Activated CD8-positive, alpha-beta memory T cell treated with anti-CD3 and anti-CD28 coated beads, Interleukin-2, amount 10 ng/mL, durations not matched to agents 7 days and 5 days (primary cell): ENCODE measurements at regions not wholly inside any gene's neighbourhood (a gene's known extent, or its start where the extent isn't known, plus 50 kb on each side); places are given as distances from the start of the nearest gene placed in this dataset.

Experiments
- ATAC-seq: fragments of 150-1000 bp; cut with Tn5 transposase; one replicate; pipeline ENCODE4 v1.10.0; 2021; ENCODE audit warnings: moderate library complexity
- CTCF ChIA-PET: fragments of 350-600 bp; sonication (Branson Sonifier 250); formaldehyde crosslinking; loops from one replicate; lab custom pipeline; 2021; ENCODE audit warnings: antibody characterized with exemption; lab: Charles Lee
- DNase-seq: peaks from one replicate; pipeline ENCODE4 v3.0.0-alpha.2; 2020
- H3K27ac Mint-ChIP-seq: one replicate; pipeline ENCODE4 v1.8.0; 2021; ENCODE audit warnings: mild to moderate bottlenecking, mixed read lengths
- H3K27me3 Mint-ChIP-seq: one replicate; pipeline ENCODE4 v1.8.0; 2021; ENCODE audit warnings: mixed read lengths
- H3K36me3 Mint-ChIP-seq: one replicate; pipeline ENCODE4 v1.8.0; 2021; ENCODE audit warnings: mild to moderate bottlenecking, mixed read lengths
- H3K4me1 Mint-ChIP-seq: one replicate; pipeline ENCODE4 v1.8.0; 2021; ENCODE audit warnings: mixed read lengths
- H3K4me3 Mint-ChIP-seq: one replicate; pipeline ENCODE4 v1.8.0; 2021; ENCODE audit warnings: mild to moderate bottlenecking, moderate library complexity, mixed read lengths
- H3K9me3 Mint-ChIP-seq: one replicate; pipeline ENCODE4 v1.8.0; 2022; ENCODE audit warnings: low read depth, mixed read lengths

DNA sequence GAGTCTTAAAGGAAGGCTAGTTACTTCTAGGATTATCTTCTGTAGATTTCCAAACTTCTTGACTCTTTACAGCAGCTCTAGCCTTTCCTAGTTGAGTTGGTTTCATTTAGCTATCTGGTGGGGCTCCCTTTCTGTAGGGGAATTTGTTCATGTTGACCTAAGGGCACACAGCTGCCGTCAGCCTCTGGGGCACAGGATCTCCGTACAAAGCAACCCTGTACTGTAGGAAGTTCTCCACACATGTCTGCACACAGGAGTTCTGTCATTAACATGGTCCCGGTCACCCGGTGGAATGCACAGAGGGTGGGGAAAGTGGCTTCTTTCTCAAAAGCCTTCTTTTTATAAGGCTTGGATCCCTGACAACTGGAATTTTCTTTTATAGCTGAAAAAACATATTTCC, 88.7 kb upstream of the TNIK start:
- H3K27ac Mint-ChIP-seq = no peak overlapping the region
- DNase-seq (no peak), ATAC-seq (no peak)
- no peaks in the 10 kb centered on the region for H3K27me3 Mint-ChIP-seq
- H3K9me3 Mint-ChIP-seq = no peaks in the 10 kb centered on the region
- no peak overlapping the region for H3K4me3 Mint-ChIP-seq
- H3K4me1 Mint-ChIP-seq = peaks cover 3% of the 10 kb centered on the region
- peaks cover 3% of the 10 kb centered on the region for H3K36me3 Mint-ChIP-seq
- CTCF ChIA-PET = interaction anchor here (1.0 kb wide), 1 partner anchor 11 kb away, joined by 3 read pairs; no protein-coding TSS in a partner anchor

GRCh38 chr3:171543759-171544300, 83.6 kb upstream of the TNIK start:
- no peak overlapping the region for H3K4me3 Mint-ChIP-seq
- peaks cover 3% of the 10 kb centered on the region for H3K4me1 Mint-ChIP-seq
- H3K9me3 Mint-ChIP-seq = no peaks in the 10 kb centered on the region
- DNase-seq (no peak), ATAC-seq (no peak)
- CTCF ChIA-PET = interaction anchor here (0.8 kb wide), 1 partner anchor 23 kb away, joined by 3 read pairs; no protein-coding TSS in a partner anchor
- H3K27ac Mint-ChIP-seq = no peak overlapping the region
- no peaks in the 10 kb centered on the region for H3K27me3 Mint-ChIP-seq
- no peaks in the 10 kb centered on the region for H3K36me3 Mint-ChIP-seq

- ATAC-seq (no peak), DNase-seq (no peak)
- Mint-ChIP-seq H3K4me3 (no peak overlapping the region), H3K27me3 (no peaks in the 10 kb centered on the region), H3K36me3 (no peaks in the 10 kb centered on the region), H3K9me3 (no peaks in the 10 kb centered on the region), H3K27ac (no peak overlapping the region), H3K4me1 (peaks cover 3% of the 10 kb centered on the region)
- CTCF ChIA-PET = no interaction called here
These were observed 82.8 kb upstream of the TNIK start for GRCh38 chr3:171542976-171543375.

- ATAC-seq (no peak), DNase-seq (no peak)
- H3K27me3 Mint-ChIP-seq = no peaks in the 10 kb centered on the region
- H3K36me3 Mint-ChIP-seq = no peaks in the 10 kb centered on the region
- H3K4me1 Mint-ChIP-seq = peaks cover 3% of the 10 kb centered on the region
- CTCF ChIA-PET = no interaction called here
- H3K27ac Mint-ChIP-seq = no peak overlapping the region
- H3K9me3 Mint-ChIP-seq = no peaks in the 10 kb centered on the region
- H3K4me3 Mint-ChIP-seq = no peak overlapping the region
These were observed 81.4 kb upstream of the TNIK start for GRCh38 chr3:171541647-171542046.

DNA sequence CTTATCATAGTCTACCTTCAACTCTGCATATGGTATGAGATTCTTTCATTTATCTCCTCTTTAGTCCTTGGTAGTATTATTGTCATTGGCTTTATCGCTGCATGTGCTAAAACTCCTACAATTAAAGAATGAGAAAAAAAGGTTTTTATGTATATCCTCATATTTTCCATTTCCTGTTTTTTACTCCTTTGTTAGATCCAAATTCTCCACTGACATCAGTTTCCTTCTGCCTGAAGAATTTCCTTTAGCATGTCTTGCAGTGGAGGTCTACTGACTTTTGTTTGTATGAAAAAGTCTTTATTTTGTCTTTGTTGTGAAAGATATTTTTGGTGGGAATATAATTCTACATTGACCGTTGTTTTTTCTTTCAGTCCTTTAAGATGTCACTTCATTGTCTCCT, 81.0 kb upstream of the TNIK start:
- no peak overlapping the region for H3K4me3 Mint-ChIP-seq
- H3K9me3 Mint-ChIP-seq = no peaks in the 10 kb centered on the region
- ATAC-seq (no peak), DNase-seq (no peak)
- H3K27me3 Mint-ChIP-seq = no peaks in the 10 kb centered on the region
- CTCF ChIA-PET = no interaction called here
- H3K27ac Mint-ChIP-seq = no peak overlapping the region
- H3K4me1 Mint-ChIP-seq = peaks cover 3% of the 10 kb centered on the region
- H3K36me3 Mint-ChIP-seq = no peaks in the 10 kb centered on the region

DNA sequence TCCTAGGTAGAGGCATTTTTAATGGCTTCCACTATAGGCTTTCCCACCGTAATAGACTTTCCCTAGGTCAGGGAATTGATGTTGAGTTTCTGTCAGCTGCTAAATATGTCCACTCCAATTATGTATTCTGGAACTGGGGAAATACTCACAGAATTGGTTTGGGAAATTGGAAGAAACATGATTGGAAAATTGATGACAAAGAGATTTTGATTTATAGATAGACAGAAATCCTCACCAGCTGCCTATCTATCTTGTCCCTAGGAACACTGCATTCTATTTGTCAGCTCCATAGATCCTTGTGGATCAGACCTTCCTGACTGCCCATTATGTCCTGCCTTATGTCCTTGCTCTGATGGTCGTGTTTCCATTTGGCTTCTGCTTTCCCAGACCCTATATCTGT, 75.6 kb upstream of the TNIK start:
- no peaks in the 10 kb centered on the region for H3K36me3 Mint-ChIP-seq
- no peak overlapping the region for H3K27ac Mint-ChIP-seq
- no peaks in the 10 kb centered on the region for H3K4me1 Mint-ChIP-seq
- no peak overlapping the region for H3K4me3 Mint-ChIP-seq
- CTCF ChIA-PET = no interaction called here
- DNase-seq = no peak
- no peaks in the 10 kb centered on the region for H3K9me3 Mint-ChIP-seq
- no peak for ATAC-seq
- no peaks in the 10 kb centered on the region for H3K27me3 Mint-ChIP-seq

DNA sequence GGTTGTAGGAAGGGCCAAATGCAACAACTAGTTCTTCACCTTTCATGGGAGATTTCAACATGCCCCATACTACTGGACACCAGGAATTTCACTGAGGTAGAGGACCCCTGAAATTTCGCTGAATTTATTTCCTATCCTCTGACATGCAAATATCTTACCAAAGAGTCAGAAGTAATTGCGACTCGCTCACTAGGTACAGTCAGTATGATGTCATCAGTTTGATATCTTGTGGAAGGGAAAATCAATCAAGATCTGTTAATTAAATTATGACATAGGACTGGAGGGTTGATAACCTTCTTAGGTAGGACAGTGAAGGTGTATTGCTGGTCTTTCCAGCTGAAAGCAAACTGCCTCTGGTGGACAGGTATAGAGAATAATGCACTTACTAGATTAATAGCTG, 74.9 kb upstream of the TNIK start:
- DNase-seq (no peak), ATAC-seq (no peak)
- Mint-ChIP-seq H3K27me3 (no peaks in the 10 kb centered on the region), H3K9me3 (no peaks in the 10 kb centered on the region), H3K4me3 (no peak overlapping the region), H3K36me3 (no peaks in the 10 kb centered on the region), H3K27ac (no peak overlapping the region), H3K4me1 (no peaks in the 10 kb centered on the region)
- CTCF ChIA-PET = interaction anchor here (1.0 kb wide), 1 partner anchor 16 kb away, joined by 4 read pairs; no protein-coding TSS in a partner anchor

GRCh38 chr3:171533702-171534101, 73.5 kb upstream of the TNIK start:
- no peak overlapping the region for H3K27ac Mint-ChIP-seq
- CTCF ChIA-PET = interaction anchor here (0.7 kb wide), 1 partner anchor 306 kb away, joined by 3 read pairs; no protein-coding TSS in a partner anchor
- no peaks in the 10 kb centered on the region for H3K9me3 Mint-ChIP-seq
- no peaks in the 10 kb centered on the region for H3K36me3 Mint-ChIP-seq
- ATAC-seq (no peak), DNase-seq (no peak)
- H3K4me3 Mint-ChIP-seq = no peak overlapping the region
- H3K4me1 Mint-ChIP-seq = no peaks in the 10 kb centered on the region
- no peaks in the 10 kb centered on the region for H3K27me3 Mint-ChIP-seq

GRCh38 chr3:171532294-171532693, 72.1 kb upstream of the TNIK start:
- H3K36me3 Mint-ChIP-seq = no peaks in the 10 kb centered on the region
- DNase-seq (no peak), ATAC-seq (no peak)
- no peaks in the 10 kb centered on the region for H3K27me3 Mint-ChIP-seq
- H3K4me3 Mint-ChIP-seq = no peak overlapping the region
- CTCF ChIA-PET = no interaction called here
- H3K27ac Mint-ChIP-seq = no peak overlapping the region
- H3K9me3 Mint-ChIP-seq = no peaks in the 10 kb centered on the region
- no peaks in the 10 kb centered on the region for H3K4me1 Mint-ChIP-seq

DNA sequence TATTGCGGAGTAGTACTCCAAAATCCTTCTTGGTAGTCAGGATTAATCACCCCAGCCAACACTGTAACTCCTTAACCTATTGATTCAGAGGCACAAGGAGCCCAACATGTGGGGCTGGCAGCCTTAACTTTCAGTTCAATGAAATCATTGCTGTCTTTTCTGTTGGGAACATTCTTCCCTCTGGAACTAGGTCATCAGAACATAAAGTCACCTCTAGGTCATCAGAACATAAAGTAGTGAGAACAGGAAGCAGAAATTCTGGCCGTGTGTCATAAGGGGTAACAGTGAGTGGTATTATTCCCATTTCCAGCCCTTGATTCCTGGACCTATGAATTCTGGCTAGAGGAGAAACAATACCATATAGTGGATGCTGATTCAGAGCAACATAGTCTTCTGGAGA, 71.5 kb upstream of the TNIK start:
- Mint-ChIP-seq H3K36me3 (no peaks in the 10 kb centered on the region), H3K27ac (no peak overlapping the region), H3K4me3 (no peak overlapping the region), H3K4me1 (no peaks in the 10 kb centered on the region), H3K27me3 (no peaks in the 10 kb centered on the region), H3K9me3 (no peaks in the 10 kb centered on the region)
- no peak for DNase-seq
- no peak for ATAC-seq
- CTCF ChIA-PET = no interaction called here

DNA sequence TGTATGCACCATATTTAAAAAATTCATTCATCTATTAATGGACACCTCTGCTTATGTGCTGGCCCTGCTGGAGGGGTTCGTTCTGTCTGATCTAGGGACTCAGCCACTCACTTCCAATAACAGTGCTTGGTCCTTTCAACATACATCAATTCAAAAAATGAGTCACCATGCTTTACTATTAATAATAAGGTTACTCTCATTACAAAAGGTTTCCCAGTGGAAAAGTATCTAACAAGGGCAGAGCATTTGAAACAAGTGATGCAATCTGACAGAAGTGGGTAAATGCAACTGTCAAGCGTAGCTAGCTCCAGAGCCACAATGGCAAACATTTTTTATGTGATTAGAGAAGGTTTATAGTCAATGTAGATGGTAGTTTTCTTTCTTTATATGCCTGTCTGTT, 67.9 kb upstream of the TNIK start:
- Mint-ChIP-seq H3K4me3 (no peak overlapping the region), H3K27ac (no peak overlapping the region), H3K9me3 (no peaks in the 10 kb centered on the region), H3K4me1 (peaks cover 5% of the 10 kb centered on the region), H3K27me3 (no peaks in the 10 kb centered on the region), H3K36me3 (no peaks in the 10 kb centered on the region)
- CTCF ChIA-PET = no interaction called here
- ATAC-seq (no peak), DNase-seq (no peak)

GRCh38 chr3:171526869-171527268, 66.7 kb upstream of the TNIK start:
- H3K4me3 Mint-ChIP-seq = no peak overlapping the region
- no peaks in the 10 kb centered on the region for H3K36me3 Mint-ChIP-seq
- DNase-seq (no peak), ATAC-seq (no peak)
- no peak overlapping the region for H3K27ac Mint-ChIP-seq
- H3K9me3 Mint-ChIP-seq = no peaks in the 10 kb centered on the region
- CTCF ChIA-PET = no interaction called here
- H3K27me3 Mint-ChIP-seq = no peaks in the 10 kb centered on the region
- H3K4me1 Mint-ChIP-seq = peaks cover 5% of the 10 kb centered on the region

DNA sequence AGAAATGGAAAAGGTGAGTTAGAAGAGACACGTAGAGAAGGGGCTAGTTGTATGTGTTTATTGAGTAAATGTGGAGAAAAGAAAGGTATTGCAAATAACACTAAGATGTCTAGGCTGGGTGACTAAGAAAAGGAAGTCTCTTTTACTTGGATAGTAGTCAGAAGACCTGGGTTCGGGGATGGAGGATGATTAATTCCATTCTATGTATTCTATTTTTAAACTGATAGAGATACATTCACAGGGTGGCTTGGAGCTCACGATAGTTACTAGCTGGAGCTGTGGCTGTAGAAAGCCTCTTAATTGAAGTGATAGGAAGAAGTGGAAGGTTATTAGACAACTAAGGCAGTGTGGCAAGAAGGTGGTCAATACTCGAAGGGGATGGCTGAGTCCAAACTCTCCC, 65.9 kb upstream of the TNIK start:
- Mint-ChIP-seq H3K27ac (no peak overlapping the region), H3K36me3 (no peaks in the 10 kb centered on the region), H3K27me3 (no peaks in the 10 kb centered on the region), H3K9me3 (no peaks in the 10 kb centered on the region), H3K4me3 (no peak overlapping the region), H3K4me1 (peaks cover 5% of the 10 kb centered on the region)
- DNase-seq = no peak
- CTCF ChIA-PET = no interaction called here
- ATAC-seq = no peak

DNA sequence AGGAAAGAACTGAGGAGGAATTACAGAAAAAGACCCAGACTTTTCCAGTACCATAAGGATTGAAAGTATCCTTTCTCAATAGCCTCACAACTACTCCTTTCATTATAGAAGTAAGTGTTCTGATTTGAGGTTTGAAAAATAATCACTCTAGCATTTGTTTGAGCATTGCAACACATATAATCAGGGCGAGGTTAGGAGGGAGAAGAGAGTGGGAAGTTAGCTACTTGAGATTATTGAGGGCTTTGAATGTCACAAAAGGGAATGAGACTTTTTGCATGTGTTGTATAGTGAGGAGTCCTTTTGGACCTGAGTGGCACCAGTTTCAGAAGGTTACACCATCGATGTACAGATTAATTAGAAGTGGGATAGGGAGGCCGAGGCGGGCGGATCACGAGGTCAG, 65.2 kb upstream of the TNIK start:
- no peak overlapping the region for H3K4me3 Mint-ChIP-seq
- H3K4me1 Mint-ChIP-seq = peaks cover 5% of the 10 kb centered on the region
- ATAC-seq = no peak
- no peaks in the 10 kb centered on the region for H3K9me3 Mint-ChIP-seq
- DNase-seq = no peak
- no peak overlapping the region for H3K27ac Mint-ChIP-seq
- no peaks in the 10 kb centered on the region for H3K27me3 Mint-ChIP-seq
- no peaks in the 10 kb centered on the region for H3K36me3 Mint-ChIP-seq
- CTCF ChIA-PET = no interaction called here

DNA sequence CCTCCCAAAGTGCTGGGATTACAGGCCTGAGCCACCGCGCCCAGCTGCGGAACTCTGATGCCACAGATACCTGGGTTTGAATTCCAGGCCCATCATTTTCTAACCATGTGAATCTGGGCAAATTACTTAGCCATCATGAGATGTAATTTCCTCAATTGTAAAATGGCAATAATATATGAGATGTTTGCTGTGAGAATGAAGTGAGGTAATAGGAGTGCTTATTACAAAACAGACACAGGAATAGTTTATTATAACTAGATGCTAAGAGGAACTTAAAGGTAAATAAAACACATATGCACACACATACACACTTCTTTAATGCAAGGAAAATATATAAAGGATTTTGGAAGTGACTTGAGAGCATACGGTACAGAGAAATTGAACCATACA, 64.7 kb upstream of the TNIK start:
- DNase-seq (no peak), ATAC-seq (no peak)
- CTCF ChIA-PET = no interaction called here
- Mint-ChIP-seq H3K9me3 (no peaks in the 10 kb centered on the region), H3K4me3 (no peak overlapping the region), H3K27me3 (no peaks in the 10 kb centered on the region), H3K27ac (no peak overlapping the region), H3K36me3 (no peaks in the 10 kb centered on the region), H3K4me1 (peaks cover 5% of the 10 kb centered on the region)
